ENCODE measurements at regions not wholly inside any gene's neighbourhood (a gene's known extent, or its start where the extent isn't known, plus 50 kb on each side); places are given as distances from the start of the nearest gene placed in this dataset.

DNA sequence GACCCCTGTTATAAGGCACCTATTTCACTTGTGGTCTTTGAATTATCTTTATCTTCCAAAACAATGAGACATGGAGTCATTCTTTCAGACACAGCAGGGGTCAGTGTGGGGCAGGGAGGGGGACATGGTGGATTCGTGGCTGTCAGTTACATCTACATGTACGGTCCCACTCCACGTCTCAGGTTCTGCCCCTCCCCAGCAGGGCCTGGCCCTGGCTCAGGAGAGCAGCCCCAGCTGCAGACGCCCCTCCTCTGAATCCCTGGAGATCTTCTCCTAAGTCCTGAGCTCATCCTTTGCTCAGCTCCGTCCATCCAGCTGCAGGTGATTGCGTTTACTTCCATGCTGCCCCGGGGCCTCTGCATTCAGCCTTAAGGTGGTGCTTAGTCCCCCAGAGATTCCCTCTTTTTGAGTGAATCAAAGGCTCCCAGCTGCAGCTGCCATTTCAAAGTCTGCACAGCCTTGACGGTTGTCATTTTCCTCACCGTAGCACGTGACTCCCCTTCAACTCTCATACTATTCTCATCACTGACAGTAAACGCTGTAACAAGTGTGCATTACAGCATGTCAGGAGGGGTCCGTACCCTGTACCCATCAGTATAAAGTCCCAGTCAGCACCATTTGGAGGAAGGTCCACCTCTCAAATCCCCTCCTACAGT, 113.4 kb upstream of the TCERG1L start:
- H3K79me1 ChIP-seq (ENCODE audit: insufficient read depth, low read depth, low read length, poor library complexity, severe bottlenecking), result no peaks in the 10 kb centered on the region

More for the DNA sequence above, 113.4 kb upstream of the TCERG1L start:
- H2AK5ac ChIP-seq (ENCODE audit: insufficient read length, low read length), result no peak overlapping the region
- no peak for DNase-seq
- no peak overlapping the region for H2BK5ac ChIP-seq (ENCODE audit: insufficient read length, low read length)
- no peak overlapping the region for H2BK20ac ChIP-seq (ENCODE audit: low read depth, low read length, poor library complexity, severe bottlenecking)
- H3K9me3 ChIP-seq (ENCODE audit: control insufficient read depth, low read depth, low read length), result no peaks in the 10 kb centered on the region
- H3K4ac ChIP-seq (ENCODE audit: low read depth, low read length), result no peak overlapping the region
- H3K4me1 ChIP-seq (ENCODE audit: insufficient read depth, low read length), result no peaks in the 10 kb centered on the region
- TF ChIP-seq, protein P1, sequence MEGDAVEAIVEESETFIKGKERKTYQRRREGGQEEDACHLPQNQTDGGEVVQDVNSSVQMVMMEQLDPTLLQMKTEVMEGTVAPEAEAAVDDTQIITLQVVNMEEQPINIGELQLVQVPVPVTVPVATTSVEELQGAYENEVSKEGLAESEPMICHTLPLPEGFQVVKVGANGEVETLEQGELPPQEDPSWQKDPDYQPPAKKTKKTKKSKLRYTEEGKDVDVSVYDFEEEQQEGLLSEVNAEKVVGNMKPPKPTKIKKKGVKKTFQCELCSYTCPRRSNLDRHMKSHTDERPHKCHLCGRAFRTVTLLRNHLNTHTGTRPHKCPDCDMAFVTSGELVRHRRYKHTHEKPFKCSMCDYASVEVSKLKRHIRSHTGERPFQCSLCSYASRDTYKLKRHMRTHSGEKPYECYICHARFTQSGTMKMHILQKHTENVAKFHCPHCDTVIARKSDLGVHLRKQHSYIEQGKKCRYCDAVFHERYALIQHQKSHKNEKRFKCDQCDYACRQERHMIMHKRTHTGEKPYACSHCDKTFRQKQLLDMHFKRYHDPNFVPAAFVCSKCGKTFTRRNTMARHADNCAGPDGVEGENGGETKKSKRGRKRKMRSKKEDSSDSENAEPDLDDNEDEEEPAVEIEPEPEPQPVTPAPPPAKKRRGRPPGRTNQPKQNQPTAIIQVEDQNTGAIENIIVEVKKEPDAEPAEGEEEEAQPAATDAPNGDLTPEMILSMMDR (conservative IDR thresholded peaks at IDR 0.05), result no peak
- no peak overlapping the region for H3K18ac ChIP-seq (ENCODE audit: insufficient read length, low read depth, low read length)
- H3T11ph ChIP-seq (ENCODE audit: low read length), result no peak overlapping the region
- H2BK15ac ChIP-seq (ENCODE audit: low read depth, low read length), result no peak overlapping the region
- Mint-ChIP-seq H3K9me3 (no peaks in the 10 kb centered on the region), H3K4me1 (peaks cover 0 to 8% of the 10 kb centered on the region in 2 experiments; a peak in 3 of 4 replicates), H3K27ac (no peak overlapping the region), H3K36me3 (ENCODE audit: insufficient read depth in 1 of 3, low read depth in 3 of 3) (no peaks in the 10 kb centered on the region; a peak in 1 of 7 replicates), H3K4me3 (no peak overlapping the region), H3K27me3 (ENCODE audit: low read depth) (peaks cover 4% of the 10 kb centered on the region)
- no peak overlapping the region for H4K5ac ChIP-seq (ENCODE audit: insufficient read length, low read depth, low read length)
- no peak overlapping the region for H3K27ac ChIP-seq (ENCODE audit: insufficient read length, low read depth, low read length)
- no peak overlapping the region for H3K56ac ChIP-seq (ENCODE audit: insufficient read length, low read depth, low read length)
- H4K8ac ChIP-seq (replicated peaks; ENCODE audit: insufficient read length, low read depth, low read length), result no peak overlapping the region
- no peaks in the 10 kb centered on the region for H3K23me2 ChIP-seq (ENCODE audit: insufficient read length, low read depth, low read length, poor library complexity, severe bottlenecking)
- H3K9ac ChIP-seq (ENCODE audit: extremely low read depth, insufficient read length, low read length), result no peak overlapping the region
- no peak overlapping the region for H2AFZ ChIP-seq (ENCODE audit: low read length)
- no peak overlapping the region for H3K23ac ChIP-seq (ENCODE audit: insufficient read length, low read depth, low read length)
- no peaks in the 10 kb centered on the region for H4K20me1 ChIP-seq (ENCODE audit: control insufficient read depth, insufficient read depth, insufficient read length)
- H4K91ac ChIP-seq (ENCODE audit: insufficient read length, low read depth, low read length), result no peak overlapping the region
- H2BK12ac ChIP-seq (ENCODE audit: insufficient read length, low read depth, low read length), result no peak overlapping the region
- no peaks in the 10 kb centered on the region for H3K79me2 ChIP-seq (ENCODE audit: insufficient read depth, low read length)
- H3K14ac ChIP-seq (ENCODE audit: insufficient read depth, low read length), result no peak overlapping the region
- no peaks in the 10 kb centered on the region for H3K27me3 ChIP-seq (ENCODE audit: insufficient read depth, low read length)
- H2BK120ac ChIP-seq (ENCODE audit: low read depth, low read length, poor library complexity, severe bottlenecking), result no peak overlapping the region
- H3K4me2 ChIP-seq (ENCODE audit: insufficient read depth, insufficient read length, low read length), result no peak overlapping the region
- no CpG with 5 or more reads among the region's 12 CpGs for WGBS (ENCODE audit: extremely low coverage, insufficient read length, low lambda C conversion rate)
